ENCODE measurements at regions not wholly inside any gene's neighbourhood (a gene's known extent, or its start where the extent isn't known, plus 50 kb on each side); places are given as distances from the start of the nearest gene placed in this dataset.

DNA sequence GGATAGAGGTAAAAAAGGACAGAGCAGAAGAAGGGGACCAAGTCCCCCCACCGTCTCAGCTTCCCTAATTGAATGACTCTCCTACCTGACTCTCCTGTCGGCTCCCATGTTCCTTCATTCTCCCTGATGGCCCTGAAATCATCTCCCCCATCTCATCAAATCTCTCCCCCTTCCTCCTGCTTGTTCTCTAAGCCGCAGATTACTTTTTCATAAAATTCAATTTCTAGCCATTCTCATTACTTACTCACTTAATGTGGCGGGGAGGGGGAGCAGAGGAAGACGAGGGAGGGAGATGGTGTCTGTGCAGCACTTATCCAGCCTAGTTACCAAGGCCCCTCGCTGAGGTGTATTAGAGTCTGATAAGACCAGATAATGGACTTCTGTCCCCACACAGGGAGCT, 161.5 kb downstream of the CCT6B start:
- TF ChIP-seq, protein P1, sequence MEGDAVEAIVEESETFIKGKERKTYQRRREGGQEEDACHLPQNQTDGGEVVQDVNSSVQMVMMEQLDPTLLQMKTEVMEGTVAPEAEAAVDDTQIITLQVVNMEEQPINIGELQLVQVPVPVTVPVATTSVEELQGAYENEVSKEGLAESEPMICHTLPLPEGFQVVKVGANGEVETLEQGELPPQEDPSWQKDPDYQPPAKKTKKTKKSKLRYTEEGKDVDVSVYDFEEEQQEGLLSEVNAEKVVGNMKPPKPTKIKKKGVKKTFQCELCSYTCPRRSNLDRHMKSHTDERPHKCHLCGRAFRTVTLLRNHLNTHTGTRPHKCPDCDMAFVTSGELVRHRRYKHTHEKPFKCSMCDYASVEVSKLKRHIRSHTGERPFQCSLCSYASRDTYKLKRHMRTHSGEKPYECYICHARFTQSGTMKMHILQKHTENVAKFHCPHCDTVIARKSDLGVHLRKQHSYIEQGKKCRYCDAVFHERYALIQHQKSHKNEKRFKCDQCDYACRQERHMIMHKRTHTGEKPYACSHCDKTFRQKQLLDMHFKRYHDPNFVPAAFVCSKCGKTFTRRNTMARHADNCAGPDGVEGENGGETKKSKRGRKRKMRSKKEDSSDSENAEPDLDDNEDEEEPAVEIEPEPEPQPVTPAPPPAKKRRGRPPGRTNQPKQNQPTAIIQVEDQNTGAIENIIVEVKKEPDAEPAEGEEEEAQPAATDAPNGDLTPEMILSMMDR (IDR thresholded peaks at IDR 0.05; ENCODE audit: borderline replicate concordance, insufficient read depth, low read depth, low read length) = no peak
- no peak overlapping the region for H3K4me3 ChIP-seq (ENCODE audit: low read depth, low read length)

DNA sequence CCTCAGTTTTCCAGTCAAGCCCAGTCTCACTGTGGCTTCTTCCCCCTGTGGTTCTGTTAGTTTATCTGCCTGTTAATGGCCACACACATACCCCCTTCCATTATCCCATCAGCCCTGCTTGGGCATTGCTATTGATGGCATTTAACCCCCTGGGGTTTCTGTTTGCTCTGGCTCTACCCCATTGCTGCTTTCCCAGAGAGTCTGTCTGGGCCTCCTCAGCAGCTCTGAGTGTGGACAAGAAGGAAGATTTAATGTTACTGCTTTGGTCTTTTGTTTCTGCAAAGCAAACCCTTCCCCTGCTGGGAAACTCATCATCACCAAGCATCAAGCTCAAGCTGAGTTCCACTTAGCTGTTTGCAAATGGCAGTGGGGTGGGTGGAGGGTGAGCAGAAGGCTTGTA, 162.7 kb downstream of the CCT6B start:
- H3K4me3 ChIP-seq (ENCODE audit: low read depth, low read length) = no peak overlapping the region
- TF ChIP-seq, protein P1 (IDR thresholded peaks at IDR 0.05; ENCODE audit: borderline replicate concordance, insufficient read depth, low read depth, low read length) = no peak

DNA sequence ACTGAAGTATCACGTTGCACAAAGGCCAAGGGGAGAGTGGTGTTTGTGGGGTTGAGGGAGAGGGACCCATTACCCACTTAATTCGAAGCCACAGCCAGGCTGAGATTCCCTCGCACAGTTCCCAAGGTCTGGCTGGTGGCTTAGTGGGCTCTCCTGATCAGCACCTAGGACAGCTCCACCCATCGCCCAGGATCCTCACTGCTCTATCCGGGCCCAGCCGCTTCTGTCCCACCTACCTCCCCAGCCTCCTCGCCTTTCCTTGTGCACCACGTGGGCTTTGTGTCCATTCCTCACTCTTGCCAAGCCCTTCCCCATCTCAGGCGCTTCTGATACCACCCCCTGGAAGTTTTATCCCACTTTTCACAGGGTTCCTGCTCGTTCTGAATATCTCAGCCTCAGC, 163.5 kb downstream of the CCT6B start:
- TF ChIP-seq, protein P1 (IDR thresholded peaks at IDR 0.05; ENCODE audit: borderline replicate concordance, insufficient read depth, low read depth, low read length) = no peak
- no peak overlapping the region for H3K4me3 ChIP-seq (ENCODE audit: low read depth, low read length)

DNA sequence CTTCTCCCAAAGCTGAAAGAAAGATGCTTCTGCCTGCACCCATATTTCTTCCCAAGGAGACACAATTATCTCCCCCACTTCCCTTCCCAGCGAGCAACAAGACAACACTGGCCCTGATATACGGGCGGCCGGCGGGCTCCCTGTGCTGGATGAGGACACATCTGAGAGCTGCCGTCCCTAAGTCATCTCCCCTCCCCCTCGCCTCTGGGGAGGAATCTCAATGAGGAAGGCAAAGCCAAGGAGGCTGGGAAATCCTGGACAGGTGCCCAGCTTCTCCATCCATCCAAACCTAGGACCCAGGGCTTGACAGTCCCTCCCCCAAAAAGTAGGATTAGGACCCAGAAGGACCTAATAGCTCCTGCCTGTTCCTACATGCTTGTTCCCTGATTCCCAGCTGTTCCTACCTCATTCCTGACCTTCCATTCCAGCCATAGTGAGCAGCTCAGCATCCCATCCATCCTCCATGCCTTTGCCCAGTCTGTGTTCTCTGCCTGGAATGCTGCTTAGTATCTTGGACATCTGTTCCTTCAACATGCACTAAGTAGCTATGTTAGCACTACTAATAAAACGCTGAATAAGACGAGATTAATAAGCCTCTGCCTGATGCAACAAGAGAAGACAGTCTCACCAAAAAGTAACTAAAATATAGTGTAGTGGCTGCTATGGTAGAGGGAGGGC, 167.9 kb downstream of the CCT6B start:
- H3K4me3 ChIP-seq (ENCODE audit: low read depth, low read length) = no peak overlapping the region
- TF ChIP-seq, protein P1 (IDR thresholded peaks at IDR 0.05; ENCODE audit: borderline replicate concordance, insufficient read depth, low read depth, low read length) = no peak

DNA sequence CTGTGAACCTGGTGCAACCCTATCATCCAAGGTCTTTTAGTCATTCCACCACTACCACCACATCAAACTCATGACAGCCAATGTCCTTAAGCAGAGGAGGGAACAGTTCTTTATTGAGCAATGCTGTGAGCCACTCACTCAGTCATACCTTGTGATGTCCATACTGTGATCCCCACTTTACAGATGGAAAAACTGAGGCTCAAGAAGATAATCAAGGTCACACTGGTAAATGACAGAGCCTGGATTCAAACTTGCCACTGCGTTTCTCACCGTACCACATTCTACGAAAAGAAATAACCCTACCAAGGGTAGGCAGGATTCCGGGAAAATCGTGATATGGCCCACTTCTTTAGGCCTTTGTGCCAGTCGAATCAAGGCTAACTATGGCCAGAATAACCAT, 172.6 kb downstream of the CCT6B start:
- TF ChIP-seq, protein P1 (IDR thresholded peaks at IDR 0.05; ENCODE audit: borderline replicate concordance, insufficient read depth, low read depth, low read length) = no peak

DNA sequence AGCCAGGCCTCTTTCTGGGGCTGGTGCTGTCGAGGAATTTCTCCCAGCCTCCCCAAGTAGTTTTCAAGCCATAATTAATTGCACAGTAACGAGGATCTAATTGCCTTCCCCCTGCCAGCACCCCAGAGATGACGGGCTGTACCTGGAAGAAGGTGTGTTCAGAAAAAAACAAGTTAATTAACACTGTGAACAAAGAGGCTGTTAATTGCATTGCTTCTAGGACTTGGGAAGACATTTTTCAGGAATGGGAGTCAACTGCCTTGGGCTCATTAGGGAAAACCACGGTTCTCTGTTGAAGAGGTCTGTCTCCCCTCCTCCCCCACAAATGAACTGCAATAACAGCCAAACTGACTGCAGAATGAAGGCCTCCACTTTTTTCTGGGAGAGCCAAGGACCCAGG, 176.7 kb downstream of the CCT6B start:
- H3K4me3 ChIP-seq (ENCODE audit: low read depth, low read length) = no peak overlapping the region
- TF ChIP-seq, protein P1 (IDR thresholded peaks at IDR 0.05; ENCODE audit: borderline replicate concordance, insufficient read depth, low read depth, low read length) = no peak

More for the DNA sequence above, 172.6 kb downstream of the CCT6B start:
- H3K4me3 ChIP-seq (ENCODE audit: low read depth, low read length) = no peak overlapping the region

DNA sequence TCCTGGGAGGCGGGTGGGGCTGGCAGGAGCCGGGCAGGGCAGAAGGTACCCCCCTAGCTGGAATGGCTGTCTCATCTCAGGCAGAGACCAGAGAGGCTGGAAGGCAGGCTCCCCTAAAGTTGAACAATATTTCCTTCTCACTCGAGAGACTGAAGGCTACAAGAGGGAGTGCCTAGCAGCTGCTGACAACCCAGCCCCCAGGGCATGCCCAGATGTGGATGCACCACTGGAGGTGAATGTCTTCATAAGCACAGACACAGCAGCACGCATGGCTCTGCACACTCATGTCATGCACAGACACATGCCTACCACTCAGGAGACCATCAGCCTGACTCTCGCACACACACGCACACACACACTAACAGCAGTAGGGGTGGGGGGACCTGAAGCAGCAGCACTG, 179.0 kb downstream of the CCT6B start:
- TF ChIP-seq, protein P1 (IDR thresholded peaks at IDR 0.05; ENCODE audit: borderline replicate concordance, insufficient read depth, low read depth, low read length) = no peak
- H3K4me3 ChIP-seq (ENCODE audit: low read depth, low read length) = no peak overlapping the region

Measured in GM12875 (cell line).